ENCODE measurements at regions not wholly inside any gene's neighbourhood (a gene's known extent, or its start where the extent isn't known, plus 50 kb on each side); places are given as distances from the start of the nearest gene placed in this dataset.

DNA sequence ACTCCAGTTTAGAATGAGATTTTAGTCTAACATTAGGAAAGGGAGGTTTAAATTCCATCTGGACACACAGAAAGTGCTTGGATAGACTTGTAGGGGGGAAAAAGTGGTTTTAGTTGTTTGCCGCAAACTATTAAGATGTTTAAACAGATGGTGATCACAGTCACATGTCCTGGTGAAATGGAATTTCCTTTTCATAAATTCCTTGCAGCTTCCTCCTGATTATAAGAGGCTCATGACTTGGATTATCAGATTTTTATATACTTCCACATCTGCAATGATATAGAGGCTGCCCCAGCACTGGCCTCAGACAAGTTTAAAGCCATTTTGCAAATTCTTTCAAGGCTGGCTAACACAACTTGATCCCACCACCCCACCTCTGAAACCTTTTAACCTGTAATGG is 106.4 kb upstream of the ARMC3 start:
- H3K36me3 ChIP-seq (replicated peaks; ENCODE audit: low read depth, low read length), result no peaks in the 10 kb centered on the region
- H3K9me3 ChIP-seq (ENCODE audit: insufficient read depth, low read length), result no peaks in the 10 kb centered on the region
- H3K4me2 ChIP-seq (ENCODE audit: low read length), result no peak overlapping the region
- H3K27ac ChIP-seq (ENCODE audit: low read length), result no peak overlapping the region
- H4K20me1 ChIP-seq (ENCODE audit: insufficient read depth, low read length), result no peaks in the 10 kb centered on the region
- H3K79me2 ChIP-seq (ENCODE audit: low read length), result no peaks in the 10 kb centered on the region
- no peaks in the 10 kb centered on the region for H3K4me1 ChIP-seq (ENCODE audit: low read length)
- H3K4me3 ChIP-seq (ENCODE audit: low read length), result no peak overlapping the region
- TF ChIP-seq, protein P1, sequence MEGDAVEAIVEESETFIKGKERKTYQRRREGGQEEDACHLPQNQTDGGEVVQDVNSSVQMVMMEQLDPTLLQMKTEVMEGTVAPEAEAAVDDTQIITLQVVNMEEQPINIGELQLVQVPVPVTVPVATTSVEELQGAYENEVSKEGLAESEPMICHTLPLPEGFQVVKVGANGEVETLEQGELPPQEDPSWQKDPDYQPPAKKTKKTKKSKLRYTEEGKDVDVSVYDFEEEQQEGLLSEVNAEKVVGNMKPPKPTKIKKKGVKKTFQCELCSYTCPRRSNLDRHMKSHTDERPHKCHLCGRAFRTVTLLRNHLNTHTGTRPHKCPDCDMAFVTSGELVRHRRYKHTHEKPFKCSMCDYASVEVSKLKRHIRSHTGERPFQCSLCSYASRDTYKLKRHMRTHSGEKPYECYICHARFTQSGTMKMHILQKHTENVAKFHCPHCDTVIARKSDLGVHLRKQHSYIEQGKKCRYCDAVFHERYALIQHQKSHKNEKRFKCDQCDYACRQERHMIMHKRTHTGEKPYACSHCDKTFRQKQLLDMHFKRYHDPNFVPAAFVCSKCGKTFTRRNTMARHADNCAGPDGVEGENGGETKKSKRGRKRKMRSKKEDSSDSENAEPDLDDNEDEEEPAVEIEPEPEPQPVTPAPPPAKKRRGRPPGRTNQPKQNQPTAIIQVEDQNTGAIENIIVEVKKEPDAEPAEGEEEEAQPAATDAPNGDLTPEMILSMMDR (IDR thresholded peaks at IDR 0.05; ENCODE audit: low read depth, low read length), result no peak
- no peak for TF ChIP-seq EZH2phosphoT487 (IDR thresholded peaks at IDR 0.05; ENCODE audit: low read depth)
- H3K9ac ChIP-seq (ENCODE audit: low read length), result no peak overlapping the region
- no peaks in the 10 kb centered on the region for H3K27me3 ChIP-seq (ENCODE audit: low read depth, low read length)
- no peak overlapping the region for H2AFZ ChIP-seq (ENCODE audit: low read depth, low read length)

DNA sequence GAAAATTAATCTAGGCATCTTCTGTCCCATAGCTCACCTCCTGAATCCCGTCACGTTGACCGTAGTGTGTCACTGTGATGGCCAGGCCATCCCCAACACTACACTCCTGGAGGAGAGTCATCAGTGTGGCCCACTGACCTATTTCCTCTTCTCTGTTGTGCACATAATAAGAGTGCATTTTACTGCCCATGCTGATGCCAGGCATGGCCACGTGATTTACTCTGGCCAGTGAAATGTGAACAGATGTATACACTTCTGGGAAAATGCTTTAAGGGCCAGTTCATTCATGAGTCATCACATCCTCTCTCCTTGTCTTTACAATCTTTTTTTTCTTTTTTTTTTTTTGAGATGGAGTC is 101.9 kb upstream of the PIP4K2A start:
- Histone ChIP-seq H2AFZ (ENCODE audit: low read depth, low read length) (no peak overlapping the region), H3K27ac (ENCODE audit: low read length) (no peak overlapping the region), H4K20me1 (ENCODE audit: insufficient read depth, low read length) (no peaks in the 10 kb centered on the region), H3K36me3 (replicated peaks; ENCODE audit: low read depth, low read length) (no peaks in the 10 kb centered on the region), H3K4me2 (ENCODE audit: low read length) (no peak overlapping the region), H3K27me3 (ENCODE audit: low read depth, low read length) (no peaks in the 10 kb centered on the region), H3K79me2 (ENCODE audit: low read length) (no peaks in the 10 kb centered on the region), H3K4me3 (ENCODE audit: low read length) (no peak overlapping the region), H3K9ac (ENCODE audit: low read length) (no peak overlapping the region), H3K9me3 (ENCODE audit: insufficient read depth, low read length) (no peaks in the 10 kb centered on the region), H3K4me1 (ENCODE audit: low read length) (no peaks in the 10 kb centered on the region)
- no peak for TF ChIP-seq EZH2phosphoT487 (IDR thresholded peaks at IDR 0.05; ENCODE audit: low read depth)
- TF ChIP-seq, protein P1 (IDR thresholded peaks at IDR 0.05; ENCODE audit: low read depth, low read length), result no peak

DNA sequence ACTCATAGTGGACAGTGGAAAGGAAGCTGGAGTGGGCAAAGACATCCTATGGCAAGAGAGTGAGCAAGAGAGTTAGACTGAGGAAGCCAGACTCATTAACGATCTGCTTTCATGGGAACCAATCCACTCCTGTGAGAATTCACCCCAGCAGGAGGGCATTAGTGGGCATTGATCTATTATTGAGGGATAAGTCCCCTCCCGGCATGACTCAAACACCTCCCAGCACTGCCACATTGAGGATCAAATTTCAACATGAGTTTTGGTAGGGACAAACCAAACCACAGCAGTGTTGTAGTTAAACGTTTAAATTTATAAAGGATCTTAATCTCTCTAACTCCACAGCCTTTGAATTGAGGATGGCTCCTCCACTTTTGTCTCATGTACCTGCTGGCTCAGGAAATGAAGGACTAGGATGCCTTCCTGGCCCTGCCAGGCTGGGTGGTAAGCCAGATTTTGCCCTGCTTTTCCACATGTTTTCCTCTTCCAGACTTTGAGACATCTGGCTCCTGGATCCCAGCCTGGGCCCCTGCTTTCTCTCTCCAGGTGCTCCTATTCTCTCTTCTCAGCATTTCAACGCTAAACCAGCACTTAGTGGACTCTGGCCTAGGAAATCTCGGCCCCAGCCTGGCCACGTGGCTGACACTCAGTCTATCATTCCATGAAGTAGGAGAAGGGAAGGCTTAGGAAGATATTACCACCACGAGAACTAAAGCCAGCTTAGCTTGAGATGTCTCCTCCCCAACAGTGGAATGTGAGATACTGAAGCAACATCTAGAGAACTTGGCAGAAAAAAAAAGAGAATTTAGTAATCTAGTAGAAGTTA is 96.5 kb upstream of the PIP4K2A start:
- Histone ChIP-seq H3K4me3 (ENCODE audit: low read length) (no peak overlapping the region), H3K9ac (ENCODE audit: low read length) (no peak overlapping the region), H3K4me2 (ENCODE audit: low read length) (no peak overlapping the region), H3K9me3 (ENCODE audit: insufficient read depth, low read length) (no peaks in the 10 kb centered on the region), H3K27me3 (ENCODE audit: low read depth, low read length) (0 out of 2 replicates have a peak, but pooled peaks cover under 1% of the 10 kb centered on the region), H3K79me2 (ENCODE audit: low read length) (no peaks in the 10 kb centered on the region), H4K20me1 (ENCODE audit: insufficient read depth, low read length) (no peaks in the 10 kb centered on the region), H3K36me3 (replicated peaks; ENCODE audit: low read depth, low read length) (no peaks in the 10 kb centered on the region), H3K27ac (ENCODE audit: low read length) (no peak overlapping the region), H2AFZ (ENCODE audit: low read depth, low read length) (no peak overlapping the region), H3K4me1 (ENCODE audit: low read length) (no peaks in the 10 kb centered on the region)
- TF ChIP-seq, protein P1 (IDR thresholded peaks at IDR 0.05; ENCODE audit: low read depth, low read length), result no peak
- no peak for TF ChIP-seq EZH2phosphoT487 (IDR thresholded peaks at IDR 0.05; ENCODE audit: low read depth)

DNA sequence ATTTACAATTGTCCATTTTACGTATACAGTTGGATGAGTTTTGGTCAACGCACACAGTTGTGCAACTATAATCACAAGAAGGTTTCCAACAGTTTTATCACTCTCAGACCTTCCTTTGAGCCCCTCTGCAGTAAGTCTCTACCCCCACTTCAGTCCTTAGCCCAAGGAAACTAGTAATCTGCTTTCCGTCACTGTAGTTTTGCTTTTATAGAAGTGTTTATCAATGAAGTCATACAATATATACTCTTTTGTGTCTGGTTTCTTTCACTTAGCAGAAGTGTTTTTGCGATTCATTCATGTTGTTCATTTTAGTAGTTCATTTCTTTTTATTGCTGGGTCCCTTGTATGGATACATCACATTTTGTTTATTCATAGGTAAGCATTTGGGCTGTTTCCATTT is 92.9 kb upstream of the PIP4K2A start:
- no peak overlapping the region for H2AFZ ChIP-seq (ENCODE audit: low read depth, low read length)
- no peak overlapping the region for H3K9ac ChIP-seq (ENCODE audit: low read length)
- peaks cover 4% of the 10 kb centered on the region; the same call in 1 of the 2 replicates for H3K27me3 ChIP-seq (ENCODE audit: low read depth, low read length)
- H3K4me1 ChIP-seq (ENCODE audit: low read length), result no peaks in the 10 kb centered on the region
- H3K4me2 ChIP-seq (ENCODE audit: low read length), result no peak overlapping the region
- no peaks in the 10 kb centered on the region for H4K20me1 ChIP-seq (ENCODE audit: insufficient read depth, low read length)
- H3K9me3 ChIP-seq (ENCODE audit: insufficient read depth, low read length), result no peaks in the 10 kb centered on the region
- no peaks in the 10 kb centered on the region for H3K36me3 ChIP-seq (replicated peaks; ENCODE audit: low read depth, low read length)
- H3K4me3 ChIP-seq (ENCODE audit: low read length), result no peak overlapping the region
- TF ChIP-seq, protein P1 (IDR thresholded peaks at IDR 0.05; ENCODE audit: low read depth, low read length), result no peak
- no peak for TF ChIP-seq EZH2phosphoT487 (IDR thresholded peaks at IDR 0.05; ENCODE audit: low read depth)
- no peaks in the 10 kb centered on the region for H3K79me2 ChIP-seq (ENCODE audit: low read length)
- no peak overlapping the region for H3K27ac ChIP-seq (ENCODE audit: low read length)
